CD8-positive, alpha-beta memory T cell (primary cell): ENCODE measurements at regions not wholly inside any gene's neighbourhood (a gene's known extent, or its start where the extent isn't known, plus 50 kb on each side); places are given as distances from the start of the nearest gene placed in this dataset.

Experiments used
- CTCF ChIA-PET: fragments of 350-600 bp; sonication (Branson Sonifier 250); formaldehyde crosslinking; loops from one replicate; lab custom pipeline; 2021; ENCODE audit warnings: antibody characterized with exemption; lab: Charles Lee
- POLR2A ChIA-PET: fragments of 350-600 bp; sonication (Branson Sonifier 250); formaldehyde crosslinking; loops from one replicate; lab custom pipeline; 2021; ENCODE audit warnings: antibody characterized with exemption; lab: Charles Lee
- DNase-seq, 5 donors: peaks; one replicate each; pipeline versions ENCODE4 v3.0.0 to v3.0.0-alpha.2; 2020 to 2022; ENCODE audit warnings: mixed read lengths in 1 of 5
- H3K27ac ChIP-seq: one replicate; pipeline ENCODE4 v1.7.0; 2013; ENCODE audit warnings: low read depth, mild to moderate bottlenecking, low read length, moderate library complexity
- H3K27me3 ChIP-seq: 2 replicates; pipeline ENCODE4 v1.7.0; 2013; ENCODE audit warnings: low read length, mild to moderate bottlenecking; ENCODE audit not compliant: insufficient read depth, poor library complexity, severe bottlenecking
- H3K36me3 ChIP-seq: 2 replicates; pipeline ENCODE4 v1.7.0; 2013; ENCODE audit warnings: mild to moderate bottlenecking, low read length, moderate library complexity; ENCODE audit not compliant: insufficient read depth
- H3K4me1 ChIP-seq: 2 replicates; pipeline ENCODE4 v1.7.0; 2013; ENCODE audit warnings: mild to moderate bottlenecking, low read length, moderate library complexity; ENCODE audit not compliant: insufficient read depth
- H3K4me3 ChIP-seq: 2 replicates; pipeline ENCODE4 v1.7.0; 2013; ENCODE audit warnings: mild to moderate bottlenecking, low read length
- H3K9me3 ChIP-seq: 2 replicates; pipeline ENCODE4 v1.7.0; 2013; ENCODE audit warnings: mild to moderate bottlenecking, low read length
- H3K27ac Mint-ChIP-seq, 8 donors: one replicate each; pipeline ENCODE4 v1.8.0; 2020 to 2021; ENCODE audit warnings: mixed read lengths in 8 of 8, mild to moderate bottlenecking in 6 of 8, inconsistent platforms in 3 of 8, moderate library complexity in 3 of 8
- H3K27me3 Mint-ChIP-seq, 2 donors: one replicate each; pipeline ENCODE4 v1.8.0; 2020 to 2021; ENCODE audit warnings: mixed read lengths in 2 of 2, mild to moderate bottlenecking in 1 of 2, moderate library complexity in 1 of 2
- H3K36me3 Mint-ChIP-seq, 3 donors: one replicate each; pipeline ENCODE4 v1.8.0; 2020 to 2021; ENCODE audit warnings: mixed read lengths in 3 of 3, inconsistent platforms in 1 of 3, mild to moderate bottlenecking in 1 of 3
- H3K4me1 Mint-ChIP-seq, 3 donors: one replicate each; pipeline ENCODE4 v1.8.0; 2020 to 2021; ENCODE audit warnings: mixed read lengths in 3 of 3, inconsistent platforms in 1 of 3, mild to moderate bottlenecking in 1 of 3
- H3K4me3 Mint-ChIP-seq, 7 donors: one replicate each; pipeline ENCODE4 v1.8.0; 2020 to 2021; ENCODE audit warnings: mixed read lengths in 7 of 7, mild to moderate bottlenecking in 6 of 7, moderate library complexity in 4 of 7, inconsistent platforms in 2 of 7
- H3K9me3 Mint-ChIP-seq, 5 donors: one replicate each; pipeline ENCODE4 v1.8.0; 2020 to 2022; ENCODE audit warnings: mixed read lengths in 5 of 5, mild to moderate bottlenecking in 3 of 5, moderate library complexity in 2 of 5, inconsistent platforms in 1 of 5

GRCh38 chr17:31597646-31598398, 206.3 kb downstream of the RAB11FIP4 start:
- POLR2A ChIA-PET, result no interaction called here
- H3K27ac Mint-ChIP-seq, result peak overlapping the region in 1 of 8 donors; percentile 52

GRCh38 chr17:31596382-31597323, 205.2 kb downstream of the RAB11FIP4 start:
- no peaks in the 10 kb centered on the region for H3K27me3 Mint-ChIP-seq
- CTCF ChIA-PET, result no interaction called here
- no peak overlapping the region for H3K27ac Mint-ChIP-seq
- POLR2A ChIA-PET, result no interaction called here
- H3K4me1 ChIP-seq, result no peaks in the 10 kb centered on the region
- no peaks in the 10 kb centered on the region for H3K36me3 ChIP-seq
- no peaks in the 10 kb centered on the region for H3K9me3 ChIP-seq
- H3K4me1 Mint-ChIP-seq, result no peaks in the 10 kb centered on the region
- H3K9me3 Mint-ChIP-seq, result no peaks in the 10 kb centered on the region
- DNase-seq, result peak in 1 of 5 donors; percentile 5
- H3K27ac ChIP-seq, result no peak overlapping the region
- no peaks in the 10 kb centered on the region for H3K27me3 ChIP-seq
- no peak overlapping the region for H3K4me3 Mint-ChIP-seq
- no peaks in the 10 kb centered on the region for H3K36me3 Mint-ChIP-seq
- no peak overlapping the region for H3K4me3 ChIP-seq

More at GRCh38 chr17:31597646-31598398, 206.3 kb downstream of the RAB11FIP4 start:
- Histone ChIP-seq H3K27me3 (no peaks in the 10 kb centered on the region), H3K9me3 (no peaks in the 10 kb centered on the region), H3K4me1 (no peaks in the 10 kb centered on the region), H3K27ac (no peak overlapping the region), H3K36me3 (no peaks in the 10 kb centered on the region), H3K4me3 (no peak overlapping the region)
- CTCF ChIA-PET, result no interaction called here
- H3K9me3 Mint-ChIP-seq, result no peaks in the 10 kb centered on the region
- DNase-seq, result no peak
- H3K36me3 Mint-ChIP-seq, result no peaks in the 10 kb centered on the region
- H3K27me3 Mint-ChIP-seq, result peaks cover 0 to 1% of the 10 kb centered on the region in 2 donors
- H3K4me1 Mint-ChIP-seq, result no peaks in the 10 kb centered on the region
- H3K4me3 Mint-ChIP-seq, result no peak overlapping the region

GRCh38 chr17:31595666-31596381, 204.3 kb downstream of the RAB11FIP4 start:
- no peaks in the 10 kb centered on the region for H3K27me3 Mint-ChIP-seq
- CTCF ChIA-PET, result no interaction called here
- no peaks in the 10 kb centered on the region for H3K4me1 Mint-ChIP-seq

GRCh38 chr17:31595076-31595475, 203.6 kb downstream of the RAB11FIP4 start:
- CTCF ChIA-PET, result no interaction called here
- H3K27me3 Mint-ChIP-seq, result no peaks in the 10 kb centered on the region
- H3K9me3 ChIP-seq, result no peaks in the 10 kb centered on the region
- no peaks in the 10 kb centered on the region for H3K9me3 Mint-ChIP-seq
- peak overlapping the region in 1 of 8 donors; percentile 66 for H3K27ac Mint-ChIP-seq
- POLR2A ChIA-PET, result no interaction called here
- H3K36me3 ChIP-seq, result no peaks in the 10 kb centered on the region
- H3K27me3 ChIP-seq, result no peaks in the 10 kb centered on the region
- no peak overlapping the region for H3K27ac ChIP-seq
- no peaks in the 10 kb centered on the region for H3K4me1 Mint-ChIP-seq
- H3K4me1 ChIP-seq, result no peaks in the 10 kb centered on the region
- H3K4me3 Mint-ChIP-seq, result no peak overlapping the region
- no peak for DNase-seq
- no peak overlapping the region for H3K4me3 ChIP-seq
- H3K36me3 Mint-ChIP-seq, result no peaks in the 10 kb centered on the region

More at GRCh38 chr17:31595666-31596381, 204.3 kb downstream of the RAB11FIP4 start:
- H3K36me3 Mint-ChIP-seq, result no peaks in the 10 kb centered on the region
- H3K36me3 ChIP-seq, result no peaks in the 10 kb centered on the region
- no peaks in the 10 kb centered on the region for H3K9me3 ChIP-seq
- H3K27ac Mint-ChIP-seq, result no peak overlapping the region
- H3K4me3 ChIP-seq, result no peak overlapping the region
- H3K4me3 Mint-ChIP-seq, result no peak overlapping the region
- H3K9me3 Mint-ChIP-seq, result no peaks in the 10 kb centered on the region
- POLR2A ChIA-PET, result no interaction called here
- no peak for DNase-seq
- no peaks in the 10 kb centered on the region for H3K27me3 ChIP-seq
- no peaks in the 10 kb centered on the region for H3K4me1 ChIP-seq
- H3K27ac ChIP-seq, result no peak overlapping the region

GRCh38 chr17:31594416-31594815, 202.9 kb downstream of the RAB11FIP4 start:
- H3K9me3 Mint-ChIP-seq, result no peaks in the 10 kb centered on the region

GRCh38 chr17:31593806-31594205, 202.3 kb downstream of the RAB11FIP4 start:
- DNase-seq, result no peak
- no peaks in the 10 kb centered on the region for H3K4me1 Mint-ChIP-seq
- Histone ChIP-seq H3K9me3 (no peaks in the 10 kb centered on the region), H3K4me1 (no peaks in the 10 kb centered on the region), H3K4me3 (no peak overlapping the region), H3K36me3 (no peaks in the 10 kb centered on the region), H3K27me3 (no peaks in the 10 kb centered on the region), H3K27ac (no peak overlapping the region)
- no peaks in the 10 kb centered on the region for H3K36me3 Mint-ChIP-seq
- no peaks in the 10 kb centered on the region for H3K27me3 Mint-ChIP-seq
- H3K27ac Mint-ChIP-seq, result no peak overlapping the region
- H3K4me3 Mint-ChIP-seq, result no peak overlapping the region
- no peaks in the 10 kb centered on the region for H3K9me3 Mint-ChIP-seq
- ChIA-PET POLR2A (no interaction called here), CTCF (no interaction called here)

More at GRCh38 chr17:31594416-31594815, 202.9 kb downstream of the RAB11FIP4 start:
- H3K27ac Mint-ChIP-seq, result no peak overlapping the region
- CTCF ChIA-PET, result no interaction called here
- no peak overlapping the region for H3K27ac ChIP-seq
- no peaks in the 10 kb centered on the region for H3K4me1 Mint-ChIP-seq
- no peak overlapping the region for H3K4me3 ChIP-seq
- H3K4me1 ChIP-seq, result no peaks in the 10 kb centered on the region
- H3K27me3 ChIP-seq, result no peaks in the 10 kb centered on the region
- H3K9me3 ChIP-seq, result no peaks in the 10 kb centered on the region
- H3K36me3 Mint-ChIP-seq, result no peaks in the 10 kb centered on the region
- DNase-seq, result no peak
- H3K4me3 Mint-ChIP-seq, result no peak overlapping the region
- POLR2A ChIA-PET, result no interaction called here
- no peaks in the 10 kb centered on the region for H3K36me3 ChIP-seq
- H3K27me3 Mint-ChIP-seq, result no peaks in the 10 kb centered on the region

- no peaks in the 10 kb centered on the region for H3K36me3 Mint-ChIP-seq
- peaks cover 0 to 2% of the 10 kb centered on the region in 2 donors for H3K27me3 Mint-ChIP-seq
- no peak overlapping the region for H3K27ac Mint-ChIP-seq
- Histone ChIP-seq H3K36me3 (no peaks in the 10 kb centered on the region), H3K4me3 (no peak overlapping the region), H3K4me1 (no peaks in the 10 kb centered on the region), H3K27me3 (no peaks in the 10 kb centered on the region), H3K27ac (no peak overlapping the region), H3K9me3 (no peaks in the 10 kb centered on the region)
- CTCF ChIA-PET, result no interaction called here
- POLR2A ChIA-PET, result no interaction called here
- DNase-seq, result no peak
- H3K4me1 Mint-ChIP-seq, result no peaks in the 10 kb centered on the region
- H3K4me3 Mint-ChIP-seq, result no peak overlapping the region
- H3K9me3 Mint-ChIP-seq, result no peaks in the 10 kb centered on the region
Measured at GRCh38 chr17:31591924-31592323, 200.4 kb downstream of the RAB11FIP4 start.
